ENCODE measurements at regions not wholly inside any gene's neighbourhood (a gene's known extent, or its start where the extent isn't known, plus 50 kb on each side); places are given as distances from the start of the nearest gene placed in this dataset.

- no peak for TF ChIP-seq EZH2 (IDR thresholded peaks at IDR 0.05; ENCODE audit: borderline replicate concordance, low read depth, low read length, poor library complexity, severe bottlenecking)
- no peak for TF ChIP-seq CTCF (conservative IDR thresholded peaks at IDR 0.05; ENCODE audit: low read depth, low read length)
These were observed 230.7 kb upstream of the PRR20A start for GRCh38 chr13:56909896-56910600.
